ENCODE measurements at regions not wholly inside any gene's neighbourhood (a gene's known extent, or its start where the extent isn't known, plus 50 kb on each side); places are given as distances from the start of the nearest gene placed in this dataset.
"Not testable (repeated sequence)": the region's sequence is repeated elsewhere in the genome, so short reads cannot be mapped to it uniquely, and the experiment has no call there.

DNA sequence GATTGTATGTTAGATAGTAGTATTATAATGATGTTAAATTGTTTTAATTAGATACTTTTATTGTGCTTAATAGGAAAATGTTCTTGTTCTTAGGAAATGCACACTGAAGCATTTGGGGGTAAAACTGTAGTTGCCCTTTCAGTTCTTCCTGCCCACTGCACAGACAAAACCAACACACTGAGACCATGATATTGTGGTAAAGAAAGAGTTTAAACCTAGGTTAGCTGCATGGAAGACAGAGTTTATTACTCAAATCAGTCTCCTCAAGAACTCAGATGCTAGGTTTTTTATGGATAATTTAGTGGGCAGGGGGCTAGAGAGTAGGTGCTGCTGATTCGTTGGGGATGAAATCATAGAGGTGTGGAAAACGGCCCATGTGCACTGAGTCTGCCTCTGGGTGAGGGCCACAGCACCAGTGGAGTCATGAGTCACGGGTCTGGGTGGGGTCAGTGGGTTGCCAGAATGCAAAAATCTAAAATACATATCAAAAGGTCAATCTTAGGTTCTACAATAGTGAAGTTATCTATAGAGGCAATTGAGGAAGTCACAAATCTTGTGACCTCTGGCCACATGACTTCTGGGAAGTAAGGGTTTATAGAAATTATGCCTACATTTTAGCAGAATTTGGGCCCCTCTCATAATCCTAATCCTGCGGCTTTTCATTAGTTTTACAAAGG is 124.8 kb upstream of the FOXN2 start:
- Mint-ChIP-seq H3K9me3 (no peaks in the 10 kb centered on the region), H3K36me3 (ENCODE audit: low read depth) (no peaks in the 10 kb centered on the region), H3K4me1 (ENCODE audit: low read depth) (no peaks in the 10 kb centered on the region), H3K27me3 (peaks cover 4% of the 10 kb centered on the region), H3K4me3 (no peak overlapping the region), H3K27ac (no peak overlapping the region)
- DNase-seq = no peak

DNA sequence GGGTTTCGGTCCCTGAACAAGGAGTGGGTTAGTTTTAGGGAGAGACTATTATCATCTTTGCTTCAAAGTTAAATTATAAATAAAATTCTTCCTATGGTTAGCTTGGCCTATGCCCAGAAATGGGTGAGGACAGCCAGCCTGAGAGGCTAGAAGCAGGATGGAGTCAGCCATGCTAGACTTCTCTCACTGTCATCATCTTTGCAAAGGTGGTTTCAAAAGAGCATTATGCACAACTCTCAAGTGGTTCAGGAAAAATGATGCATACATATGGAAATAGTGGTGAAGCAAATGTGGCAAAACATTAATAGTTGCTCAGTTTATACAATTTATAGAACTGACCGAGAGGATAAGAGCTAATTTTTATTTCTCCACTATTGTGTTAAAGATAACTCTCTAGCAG is 124.3 kb upstream of the FOXN2 start:
- H3K36me3 Mint-ChIP-seq (ENCODE audit: low read depth) = no peaks in the 10 kb centered on the region
- H3K9me3 Mint-ChIP-seq = no peaks in the 10 kb centered on the region
- H3K4me3 Mint-ChIP-seq = no peak overlapping the region
- DNase-seq = no peak
- no peak overlapping the region for H3K27ac Mint-ChIP-seq
- peaks cover 4% of the 10 kb centered on the region for H3K27me3 Mint-ChIP-seq
- H3K4me1 Mint-ChIP-seq (ENCODE audit: low read depth) = no peaks in the 10 kb centered on the region

DNA sequence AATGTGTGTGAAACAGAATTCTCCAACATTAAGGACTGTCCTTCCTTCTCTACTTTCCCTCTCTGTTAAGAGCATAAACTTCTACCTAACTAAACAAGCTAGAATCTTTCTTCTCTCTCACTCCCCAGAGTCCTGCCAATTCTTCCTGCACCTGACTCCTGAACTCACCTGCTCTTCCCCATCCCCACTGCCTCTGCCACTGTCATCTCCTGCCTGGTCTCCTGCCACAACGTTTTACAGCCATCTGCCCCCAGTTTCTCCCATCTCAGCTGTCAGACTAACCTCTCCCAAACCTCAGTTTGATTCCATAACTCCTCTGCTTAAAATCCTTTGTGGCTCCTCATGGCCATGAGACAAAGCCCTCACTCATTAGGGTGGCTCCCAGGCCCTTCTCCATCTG is 119.8 kb upstream of the FOXN2 start:
- Mint-ChIP-seq H3K9me3 (no peaks in the 10 kb centered on the region), H3K27ac (no peak overlapping the region), H3K4me1 (ENCODE audit: low read depth) (no peaks in the 10 kb centered on the region), H3K27me3 (no peaks in the 10 kb centered on the region), H3K4me3 (no peak overlapping the region), H3K36me3 (ENCODE audit: low read depth) (no peaks in the 10 kb centered on the region)
- no peak for DNase-seq

DNA sequence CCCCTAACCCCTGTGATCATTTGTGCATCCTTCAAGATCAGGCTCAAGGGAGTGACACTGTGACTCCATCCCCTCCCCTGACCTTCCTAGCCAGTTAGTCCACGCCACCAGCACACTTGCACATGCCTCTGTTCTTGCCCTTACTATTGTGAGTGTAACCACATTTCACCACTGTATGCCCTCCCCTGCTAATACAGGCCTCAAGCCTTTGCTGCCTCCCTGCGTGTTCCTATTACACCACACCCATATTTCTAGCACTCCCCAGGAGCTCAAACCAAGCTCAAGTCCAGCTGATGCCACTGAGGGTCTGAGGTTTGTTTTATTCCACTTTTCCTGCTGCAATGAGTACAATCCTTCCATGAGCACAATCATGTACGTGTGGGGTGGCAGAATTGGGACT is 119.3 kb upstream of the FOXN2 start:
- no peak overlapping the region for H3K27ac Mint-ChIP-seq
- H3K27me3 Mint-ChIP-seq = no peaks in the 10 kb centered on the region
- no peak overlapping the region for H3K4me3 Mint-ChIP-seq
- H3K4me1 Mint-ChIP-seq (ENCODE audit: low read depth) = no peaks in the 10 kb centered on the region
- H3K36me3 Mint-ChIP-seq (ENCODE audit: low read depth) = no peaks in the 10 kb centered on the region
- DNase-seq = no peak
- no peaks in the 10 kb centered on the region for H3K9me3 Mint-ChIP-seq

DNA sequence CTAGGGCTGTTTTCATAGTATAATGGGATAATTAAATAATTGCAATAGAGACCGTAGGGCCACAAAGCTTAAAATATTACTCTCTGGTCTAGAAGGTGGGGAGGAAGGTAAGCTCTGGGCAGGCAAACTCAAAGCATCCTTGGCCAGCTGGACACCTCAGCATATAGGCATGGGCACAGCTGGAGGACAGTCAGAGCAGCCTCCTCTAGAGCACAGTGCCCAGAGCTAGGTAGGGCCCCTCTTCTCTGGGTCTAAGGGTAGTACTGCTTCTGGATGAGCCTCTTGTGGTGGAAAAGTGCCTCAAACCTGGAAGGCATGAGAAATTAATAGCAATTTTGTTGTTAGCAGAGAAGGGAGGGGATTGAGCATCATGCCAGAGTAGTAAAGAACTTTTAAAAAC is 116.9 kb upstream of the FOXN2 start:
- Mint-ChIP-seq H3K9me3 (no peaks in the 10 kb centered on the region), H3K27me3 (no peaks in the 10 kb centered on the region), H3K36me3 (ENCODE audit: low read depth) (no peaks in the 10 kb centered on the region), H3K4me1 (ENCODE audit: low read depth) (peaks cover 2% of the 10 kb centered on the region), H3K27ac (no peak overlapping the region), H3K4me3 (no peak overlapping the region)
- no peak for DNase-seq

DNA sequence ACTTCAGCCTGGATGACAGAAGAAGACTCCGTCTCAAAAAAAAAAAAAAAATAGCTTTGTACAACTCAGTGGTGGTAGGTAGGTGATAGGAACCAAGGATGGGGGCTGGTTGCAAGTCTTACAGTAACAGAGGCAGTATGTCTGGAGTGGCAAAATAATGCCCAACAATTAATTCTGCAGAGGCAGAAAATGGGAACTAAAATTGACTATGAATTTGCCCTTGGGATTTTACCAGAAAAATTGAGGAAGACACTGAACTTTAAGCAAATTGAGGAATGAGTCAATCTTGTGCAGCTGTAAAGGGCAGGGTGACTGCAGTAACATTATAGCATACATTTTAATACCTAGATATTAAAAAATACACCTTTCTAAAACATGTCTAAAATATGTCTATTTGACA is 116.1 kb upstream of the FOXN2 start:
- Mint-ChIP-seq H3K27me3 (no peaks in the 10 kb centered on the region), H3K36me3 (ENCODE audit: low read depth) (no peaks in the 10 kb centered on the region), H3K27ac (no peak overlapping the region)

DNA sequence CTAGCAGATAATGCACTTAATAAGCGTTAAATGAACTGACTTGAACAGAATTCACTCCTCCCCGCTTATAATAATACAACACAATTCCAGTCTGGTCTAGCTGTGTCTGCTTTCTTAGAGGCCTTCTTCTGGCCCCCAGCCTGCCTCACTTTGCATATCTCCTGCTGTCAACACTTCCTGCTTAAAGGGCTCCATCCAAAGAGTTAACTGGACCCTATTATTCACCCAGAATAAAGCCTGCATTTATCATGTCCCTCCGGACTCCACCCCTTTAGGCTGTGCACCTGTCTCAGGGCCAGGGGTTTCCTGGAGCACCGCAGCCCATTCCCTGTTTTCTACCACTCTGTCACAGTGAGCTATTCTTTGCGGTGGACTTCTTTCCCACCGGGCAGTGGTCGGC is 115.4 kb upstream of the FOXN2 start:
- Mint-ChIP-seq H3K4me1 (ENCODE audit: low read depth) (peaks cover 2% of the 10 kb centered on the region), H3K27ac (no peak overlapping the region), H3K27me3 (no peaks in the 10 kb centered on the region), H3K36me3 (ENCODE audit: low read depth) (no peaks in the 10 kb centered on the region), H3K9me3 (no peaks in the 10 kb centered on the region), H3K4me3 (no peak overlapping the region)
- no peak for DNase-seq

More for the DNA sequence above, 116.1 kb upstream of the FOXN2 start:
- Mint-ChIP-seq H3K4me3 (no peak overlapping the region), H3K9me3 (no peaks in the 10 kb centered on the region), H3K4me1 (ENCODE audit: low read depth) (peaks cover 2% of the 10 kb centered on the region)
- DNase-seq = no peak

DNA sequence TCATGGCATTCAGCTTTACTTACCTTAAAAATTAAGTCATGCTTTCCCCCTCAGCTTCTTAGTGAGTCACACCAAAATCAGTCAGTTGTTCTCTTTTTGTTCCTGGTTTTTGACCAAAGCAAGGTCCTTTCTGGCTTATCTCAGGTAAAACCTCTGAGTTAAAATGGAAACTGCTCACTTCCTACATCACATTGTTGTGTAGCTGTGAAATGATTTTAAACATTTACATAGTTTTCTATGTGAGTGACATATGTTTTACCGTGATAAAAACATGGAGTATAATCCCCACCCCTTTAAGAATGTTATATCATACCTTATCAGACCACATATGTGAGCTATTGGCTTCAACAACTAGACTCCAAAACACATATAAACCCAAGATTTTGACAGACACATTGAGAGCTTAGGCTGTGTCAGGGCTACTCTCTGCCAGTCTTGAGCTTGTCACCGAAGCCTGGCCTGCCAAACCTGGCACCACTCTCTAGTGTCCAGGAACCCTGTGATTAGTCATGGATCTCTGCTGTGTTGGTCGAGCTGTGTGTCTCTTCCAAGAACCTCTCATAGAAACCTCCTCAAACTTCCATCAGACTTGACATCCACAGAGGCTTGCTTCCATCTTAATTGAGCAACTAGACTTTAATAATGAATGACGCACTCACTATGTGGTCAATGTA is 113.7 kb upstream of the FOXN2 start:
- no peaks in the 10 kb centered on the region for H3K36me3 Mint-ChIP-seq (ENCODE audit: low read depth)
- H3K27ac Mint-ChIP-seq = no peak overlapping the region
- no peaks in the 10 kb centered on the region for H3K27me3 Mint-ChIP-seq
- no peaks in the 10 kb centered on the region for H3K9me3 Mint-ChIP-seq
- no peak overlapping the region for H3K4me3 Mint-ChIP-seq
- DNase-seq = no peak
- H3K4me1 Mint-ChIP-seq (ENCODE audit: low read depth) = peaks cover 2% of the 10 kb centered on the region

DNA sequence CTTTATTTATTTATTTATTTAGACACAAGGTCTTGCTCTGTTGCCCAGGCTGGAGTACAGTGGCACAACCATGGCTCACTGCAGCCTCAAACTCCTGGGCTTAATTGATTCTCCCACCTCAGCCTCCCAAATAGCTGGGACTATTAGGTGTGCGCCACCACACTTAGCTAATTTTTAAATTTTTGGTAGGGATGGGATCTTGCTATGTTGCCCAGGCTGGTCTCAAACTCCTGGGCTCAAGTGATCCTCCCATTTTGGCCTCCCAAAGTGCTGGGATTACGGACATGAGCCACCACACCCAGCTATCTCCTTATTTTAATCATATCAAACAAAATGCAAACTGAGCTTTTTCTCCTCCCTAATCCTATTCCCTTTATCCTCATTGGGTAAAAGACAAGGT is 113.0 kb upstream of the FOXN2 start:
- not testable (repeated sequence) for H3K9me3 Mint-ChIP-seq; H3K4me3 Mint-ChIP-seq; H3K27ac Mint-ChIP-seq; DNase-seq; H3K27me3 Mint-ChIP-seq; H3K4me1 Mint-ChIP-seq (ENCODE audit: low read depth); H3K36me3 Mint-ChIP-seq (ENCODE audit: low read depth)

DNA sequence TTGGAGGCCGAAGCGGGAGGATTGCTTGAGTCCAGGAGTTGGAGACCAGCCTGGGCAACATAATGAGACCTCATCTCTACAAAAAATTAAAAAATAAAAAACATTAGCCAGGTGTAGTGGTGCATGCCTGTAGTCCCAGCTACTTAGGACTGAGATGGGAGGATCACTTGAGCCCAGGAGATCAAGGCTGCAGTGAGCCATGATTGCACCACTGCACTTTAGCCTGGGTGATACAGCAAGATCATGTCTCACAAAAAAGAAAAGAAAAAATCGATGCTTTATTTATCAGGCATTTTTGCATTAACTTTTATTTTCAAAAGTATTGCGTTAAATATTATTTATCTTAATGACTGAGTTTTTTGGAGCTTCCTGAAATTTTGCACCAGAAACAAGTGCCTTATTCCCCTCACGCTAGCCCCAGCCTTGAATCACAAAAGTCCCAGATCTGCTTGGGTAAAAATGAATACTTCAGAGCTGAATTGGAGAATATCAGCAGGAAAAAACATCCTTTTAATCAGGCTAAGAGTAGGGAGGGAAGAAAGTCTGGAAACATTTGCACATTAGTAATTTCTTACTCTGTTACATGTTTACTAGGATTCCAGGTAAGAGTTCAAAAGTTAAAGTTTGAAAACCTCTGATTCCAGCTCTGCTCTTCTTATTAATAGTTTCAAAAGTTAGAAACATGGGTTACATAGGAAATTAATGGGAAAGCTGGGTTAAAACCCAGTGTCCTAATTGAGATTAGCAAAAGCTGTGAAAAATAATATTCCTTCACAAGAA is 111.4 kb upstream of the FOXN2 start:
- H3K4me3 Mint-ChIP-seq = no peak overlapping the region
- no peak for DNase-seq
- H3K27me3 Mint-ChIP-seq = no peaks in the 10 kb centered on the region
- H3K4me1 Mint-ChIP-seq (ENCODE audit: low read depth) = peaks cover 2% of the 10 kb centered on the region
- H3K36me3 Mint-ChIP-seq (ENCODE audit: low read depth) = no peaks in the 10 kb centered on the region
- no peak overlapping the region for H3K27ac Mint-ChIP-seq
- no peaks in the 10 kb centered on the region for H3K9me3 Mint-ChIP-seq

DNA sequence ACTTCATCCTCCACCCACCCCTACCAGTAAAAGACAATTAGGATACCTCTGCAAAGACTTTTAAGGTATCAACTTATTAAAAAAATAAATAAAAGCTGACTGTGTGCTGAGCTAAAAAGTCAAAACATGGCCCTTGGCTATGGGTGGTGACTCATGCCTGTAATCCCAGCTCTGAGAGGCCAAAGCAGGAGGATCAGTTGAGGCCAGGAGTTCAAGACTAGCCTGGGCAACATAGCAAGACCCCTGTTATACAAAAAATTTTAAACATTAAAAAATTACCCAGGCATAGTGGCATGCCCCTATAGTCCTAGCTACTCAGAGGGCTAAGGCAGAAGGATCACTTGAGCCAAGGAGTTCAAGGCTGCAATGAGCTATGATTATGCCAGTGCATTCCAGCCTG is 110.8 kb upstream of the FOXN2 start:
- no peak overlapping the region for H3K4me3 Mint-ChIP-seq
- H3K27me3 Mint-ChIP-seq = no peaks in the 10 kb centered on the region
- H3K4me1 Mint-ChIP-seq (ENCODE audit: low read depth) = peaks cover 2% of the 10 kb centered on the region
- no peaks in the 10 kb centered on the region for H3K9me3 Mint-ChIP-seq
- no peaks in the 10 kb centered on the region for H3K36me3 Mint-ChIP-seq (ENCODE audit: low read depth)
- DNase-seq = no peak
- H3K27ac Mint-ChIP-seq = no peak overlapping the region

DNA sequence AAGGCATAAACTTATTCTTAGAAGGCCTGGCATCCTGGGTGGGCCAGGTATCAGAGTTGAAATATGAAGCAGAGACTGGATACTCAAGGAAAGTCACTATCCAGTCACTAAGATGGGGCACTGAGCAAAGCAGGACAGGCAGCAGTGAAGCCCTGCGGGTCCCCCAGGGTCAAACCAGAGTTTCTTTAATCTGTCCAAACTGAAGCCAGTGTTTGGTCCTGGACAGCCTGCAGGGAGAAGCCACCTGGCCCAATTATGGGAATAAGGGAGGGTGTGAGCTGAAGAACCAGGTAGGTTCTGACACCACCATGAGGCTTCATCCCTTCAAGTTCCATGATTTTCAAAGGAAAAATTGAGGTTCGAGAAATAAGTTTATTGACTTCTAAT is 109.7 kb upstream of the FOXN2 start:
- H3K36me3 Mint-ChIP-seq (ENCODE audit: low read depth) = no peaks in the 10 kb centered on the region
- DNase-seq = no peak
- peaks cover 4% of the 10 kb centered on the region for H3K4me1 Mint-ChIP-seq (ENCODE audit: low read depth)
- no peaks in the 10 kb centered on the region for H3K9me3 Mint-ChIP-seq
- no peak overlapping the region for H3K4me3 Mint-ChIP-seq
- H3K27me3 Mint-ChIP-seq = no peaks in the 10 kb centered on the region
- H3K27ac Mint-ChIP-seq = no peak overlapping the region

DNA sequence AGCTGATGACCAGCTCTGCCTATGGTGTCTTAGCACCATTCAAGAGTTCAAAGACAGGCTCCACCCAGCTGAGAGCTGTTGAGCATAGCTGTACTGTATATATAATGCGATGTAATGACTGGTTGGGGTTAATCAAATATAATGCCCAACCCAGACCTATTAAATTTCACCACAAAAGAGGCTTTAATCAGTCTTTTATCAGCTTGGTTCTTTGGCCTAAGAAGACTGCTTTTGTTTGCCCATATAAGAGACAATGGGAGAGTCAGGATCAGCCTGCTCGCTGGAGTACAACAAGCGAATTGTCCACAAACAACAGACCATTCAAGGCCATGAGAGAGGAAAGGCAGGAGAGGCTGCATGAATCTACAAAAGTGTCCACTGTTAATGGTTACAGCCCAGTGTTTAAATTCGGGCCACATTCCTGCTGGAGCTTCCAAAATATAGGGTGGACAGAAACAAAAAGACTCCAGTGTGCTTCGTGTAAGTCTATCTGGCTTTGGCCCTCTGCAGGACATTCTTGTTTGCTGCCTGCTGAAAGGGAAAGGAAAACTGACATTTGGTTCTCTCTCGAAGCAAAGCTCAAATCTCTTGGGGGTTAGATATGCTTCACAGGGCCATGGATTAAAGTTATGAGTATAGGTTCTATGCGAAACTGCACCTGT is 109.2 kb upstream of the FOXN2 start:
- Mint-ChIP-seq H3K4me3 (no peak overlapping the region), H3K27ac (no peak overlapping the region), H3K36me3 (ENCODE audit: low read depth) (no peaks in the 10 kb centered on the region), H3K9me3 (no peaks in the 10 kb centered on the region), H3K27me3 (no peaks in the 10 kb centered on the region), H3K4me1 (ENCODE audit: low read depth) (peaks cover 4% of the 10 kb centered on the region)
- no peak for DNase-seq

DNA sequence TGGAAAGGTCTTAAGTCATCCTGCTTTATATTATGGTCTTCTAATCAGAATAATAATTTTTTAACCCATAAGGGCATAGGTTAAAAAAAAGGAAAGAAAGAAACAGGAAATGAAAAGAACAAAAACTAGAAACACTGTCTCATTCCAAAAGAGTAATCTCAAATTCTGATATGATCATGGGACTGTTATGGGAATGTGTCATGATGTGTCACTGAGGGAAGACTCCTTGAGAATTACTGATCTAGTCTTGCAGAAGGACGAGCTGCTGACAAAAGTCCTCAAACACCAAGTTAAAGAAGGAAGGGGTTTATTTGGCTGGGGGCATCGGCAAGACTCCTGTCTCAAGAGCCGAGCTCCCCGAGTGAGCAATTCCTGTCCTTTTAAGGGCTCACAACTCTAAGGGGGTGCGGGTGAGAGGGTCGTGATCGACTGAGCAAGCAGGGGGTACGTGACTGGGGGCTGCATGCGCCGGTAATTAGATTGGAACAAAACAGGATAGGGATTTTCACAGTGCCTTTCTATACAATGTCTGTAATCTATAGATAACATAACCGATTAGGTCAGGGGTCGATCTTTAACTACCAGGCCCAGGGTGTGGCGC is 108.3 kb upstream of the FOXN2 start:
- H3K9me3 Mint-ChIP-seq; H3K4me3 Mint-ChIP-seq; H3K27ac Mint-ChIP-seq; H3K27me3 Mint-ChIP-seq; DNase-seq; H3K36me3 Mint-ChIP-seq (ENCODE audit: low read depth); H3K4me1 Mint-ChIP-seq (ENCODE audit: low read depth): not testable (repeated sequence)

All from activated T-cell treated with anti-CD3 and anti-CD28 coated beads, Interleukin-2, amount 50 U/mL, for 24 hours (primary cell).